D721Med (cell line): ENCODE measurements at regions not wholly inside any gene's neighbourhood (a gene's known extent, or its start where the extent isn't known, plus 50 kb on each side); places are given as distances from the start of the nearest gene placed in this dataset.

ENCODE experiments used
- DNase-seq: peaks from one replicate; pipeline ENCODE4 v3.0.0; 2011; ENCODE audit warnings: low spot score; ENCODE audit not compliant: insufficient read length
- FAIRE-seq: peaks from 2 replicates; lab custom pipeline; 2011; peaks lifted over from hg19 to GRCh38; lab: Jason Lieb, UNC
- TF ChIP-seq, protein P1 (sequence below): IDR thresholded peaks from 2 replicates; pipeline ENCODE4 v1.5.1; 2012; ENCODE audit warnings: mild to moderate bottlenecking, control low read depth; ENCODE audit not compliant: insufficient read depth; ENCODE audit errors: missing control alignments

DNA sequence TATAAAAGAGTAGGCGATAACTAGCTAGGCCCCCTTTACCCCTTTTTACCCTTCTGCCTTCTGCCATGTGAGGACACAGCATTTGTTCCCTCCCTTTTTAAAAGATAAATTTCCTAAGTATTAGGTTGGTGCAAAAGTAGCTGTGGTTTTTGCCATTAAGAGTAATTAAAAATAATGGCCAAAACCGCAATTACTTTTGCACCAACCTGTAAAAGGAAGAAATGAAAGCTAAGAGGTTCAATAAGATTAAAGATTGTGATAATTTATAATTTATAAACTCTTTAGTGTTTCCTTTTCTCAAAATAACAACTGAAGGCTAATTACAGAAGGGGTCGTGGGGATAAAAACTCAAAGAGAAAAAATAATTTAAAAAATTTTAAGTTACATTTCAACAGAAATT, 283.5 kb upstream of the PDZRN3 start:
- no peak for DNase-seq
- FAIRE-seq = no peak
- TF ChIP-seq, protein P1, sequence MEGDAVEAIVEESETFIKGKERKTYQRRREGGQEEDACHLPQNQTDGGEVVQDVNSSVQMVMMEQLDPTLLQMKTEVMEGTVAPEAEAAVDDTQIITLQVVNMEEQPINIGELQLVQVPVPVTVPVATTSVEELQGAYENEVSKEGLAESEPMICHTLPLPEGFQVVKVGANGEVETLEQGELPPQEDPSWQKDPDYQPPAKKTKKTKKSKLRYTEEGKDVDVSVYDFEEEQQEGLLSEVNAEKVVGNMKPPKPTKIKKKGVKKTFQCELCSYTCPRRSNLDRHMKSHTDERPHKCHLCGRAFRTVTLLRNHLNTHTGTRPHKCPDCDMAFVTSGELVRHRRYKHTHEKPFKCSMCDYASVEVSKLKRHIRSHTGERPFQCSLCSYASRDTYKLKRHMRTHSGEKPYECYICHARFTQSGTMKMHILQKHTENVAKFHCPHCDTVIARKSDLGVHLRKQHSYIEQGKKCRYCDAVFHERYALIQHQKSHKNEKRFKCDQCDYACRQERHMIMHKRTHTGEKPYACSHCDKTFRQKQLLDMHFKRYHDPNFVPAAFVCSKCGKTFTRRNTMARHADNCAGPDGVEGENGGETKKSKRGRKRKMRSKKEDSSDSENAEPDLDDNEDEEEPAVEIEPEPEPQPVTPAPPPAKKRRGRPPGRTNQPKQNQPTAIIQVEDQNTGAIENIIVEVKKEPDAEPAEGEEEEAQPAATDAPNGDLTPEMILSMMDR = no peak

DNA sequence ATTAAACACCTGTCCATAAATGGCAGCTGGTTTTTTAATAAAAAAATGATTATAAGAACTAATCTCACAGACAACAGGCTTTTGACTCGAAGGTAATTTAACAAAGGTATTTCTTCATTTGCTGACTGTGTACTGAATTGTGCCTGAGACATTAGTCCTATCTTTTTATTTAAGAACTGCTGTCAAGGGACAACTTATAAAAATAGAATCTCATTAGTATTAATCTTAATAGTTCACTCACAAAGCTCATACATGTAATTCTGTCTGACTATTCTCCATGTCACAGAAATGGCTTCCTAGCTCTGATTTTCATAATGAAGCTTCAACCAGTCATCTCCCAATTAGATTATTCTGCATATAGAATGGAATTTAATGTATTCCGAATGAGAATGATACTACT, 276.9 kb upstream of the PDZRN3 start:
- TF ChIP-seq, protein P1 = no peak
- FAIRE-seq (no peak), DNase-seq (no peak)

DNA sequence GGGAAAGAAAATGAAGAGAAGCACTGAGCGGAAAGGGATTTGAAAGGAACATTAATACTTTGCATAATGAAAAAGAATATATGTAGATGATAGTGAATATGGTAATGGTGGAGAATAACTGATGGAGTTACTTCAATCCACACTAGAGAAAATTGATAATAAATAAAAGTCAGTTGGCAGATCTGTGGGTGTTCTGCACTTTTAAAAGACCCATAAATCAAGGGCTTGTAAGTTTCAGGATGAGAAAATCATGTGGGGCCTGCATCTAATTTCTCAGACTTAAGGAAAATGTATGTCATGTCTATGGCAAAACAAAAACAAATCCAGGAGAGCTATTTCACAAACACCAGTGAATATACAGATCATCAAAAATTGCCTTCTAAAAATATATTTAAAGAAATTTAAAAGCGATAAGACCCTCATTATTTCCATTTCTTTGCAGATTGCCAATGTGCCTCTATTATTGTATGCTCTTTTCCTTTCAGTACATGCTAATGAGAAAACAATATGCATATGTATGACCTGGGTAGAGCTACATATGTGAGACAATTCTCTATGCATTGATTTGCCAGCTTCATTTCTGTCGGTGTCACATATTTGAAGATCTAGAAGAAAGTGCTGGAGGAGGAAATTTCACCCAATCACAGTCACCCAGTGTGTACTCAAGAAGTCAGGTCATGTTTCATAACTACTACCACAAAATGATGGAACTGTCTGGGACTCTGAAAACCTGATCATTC, 269.9 kb upstream of the PDZRN3 start:
- TF ChIP-seq, protein P1 = no peak
- DNase-seq = no peak
- FAIRE-seq = no peak

DNA sequence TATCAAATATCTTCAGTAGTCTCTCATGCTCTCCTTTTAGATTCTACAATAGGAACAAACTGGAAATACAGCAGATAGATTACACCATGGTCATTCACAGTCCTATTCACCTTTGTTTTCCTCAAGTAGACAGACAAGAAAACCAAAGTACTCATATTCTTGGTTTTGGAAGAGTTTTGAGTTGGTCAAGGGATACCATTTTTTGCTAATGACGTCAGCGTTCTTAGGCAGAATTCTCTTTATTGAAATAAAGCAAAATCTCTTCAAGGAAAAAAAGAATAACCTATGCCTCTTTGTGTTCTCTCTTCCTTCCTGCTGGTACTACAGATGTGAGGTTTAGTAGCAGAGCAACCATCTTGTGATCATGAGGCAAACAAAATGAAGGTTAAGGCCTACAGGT, 268.3 kb upstream of the PDZRN3 start:
- FAIRE-seq = no peak
- TF ChIP-seq, protein P1 = no peak
- no peak for DNase-seq

DNA sequence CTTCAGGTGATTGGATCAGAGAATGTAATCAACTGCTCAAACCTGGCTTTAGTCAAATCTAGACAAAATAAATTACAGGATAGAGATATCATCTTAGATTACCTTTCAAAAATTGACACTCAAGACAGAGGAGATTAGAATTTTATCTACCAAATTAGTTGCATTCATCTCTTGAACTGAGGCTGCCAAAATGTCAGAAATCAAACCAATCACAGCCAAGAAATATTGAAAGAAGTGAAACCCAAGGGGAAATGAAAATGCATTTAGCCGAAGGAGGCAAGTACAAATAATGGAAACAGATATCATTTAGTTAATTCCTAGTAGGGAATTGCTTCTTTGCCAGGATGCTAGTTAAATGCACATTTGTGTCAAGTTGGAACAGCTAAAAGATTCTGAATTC, 261.1 kb upstream of the PDZRN3 start:
- TF ChIP-seq, protein P1 = no peak
- DNase-seq (no peak), FAIRE-seq (no peak)

DNA sequence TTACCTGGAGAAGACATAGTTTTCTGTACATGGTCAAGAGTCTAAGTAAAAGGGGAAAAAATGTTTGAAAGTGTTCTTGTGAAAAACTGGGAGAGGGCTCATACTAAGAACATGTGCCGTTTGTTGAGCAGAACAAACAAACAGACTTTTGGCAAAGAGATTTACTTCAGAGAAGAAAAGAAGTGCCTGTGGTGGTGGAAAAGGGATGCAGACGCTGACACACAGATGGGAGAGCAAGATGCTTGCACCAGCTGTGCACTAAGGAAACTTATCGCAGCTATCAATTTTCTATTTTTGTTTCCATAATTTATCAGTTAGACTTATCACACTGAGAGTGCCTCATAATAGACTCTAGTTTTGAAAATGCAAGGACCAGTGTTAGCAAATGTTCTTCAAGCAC, 259.6 kb upstream of the PDZRN3 start:
- TF ChIP-seq, protein P1 = no peak
- DNase-seq = no peak
- FAIRE-seq = no peak

DNA sequence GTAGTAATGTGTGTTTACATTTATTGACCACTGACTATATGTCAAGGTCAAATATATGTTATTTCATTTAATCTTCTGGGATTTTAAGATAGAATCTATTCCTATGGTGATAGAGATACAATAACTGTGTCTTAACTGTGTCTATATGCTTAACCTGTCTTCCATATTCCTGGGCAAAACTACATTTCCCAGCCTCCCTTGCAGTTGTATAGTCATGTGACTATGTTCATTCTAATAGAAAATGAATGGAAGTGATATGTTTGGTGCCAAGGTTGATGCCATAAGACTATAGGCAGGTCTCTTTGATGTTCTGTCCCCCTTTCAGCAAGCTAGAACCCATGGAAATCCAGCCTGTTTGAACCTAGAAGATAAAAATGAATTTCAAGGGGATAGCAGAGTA, 258.8 kb upstream of the PDZRN3 start:
- TF ChIP-seq, protein P1 = no peak
- FAIRE-seq (no peak), DNase-seq (no peak)
